ENCODE measurements at regions not wholly inside any gene's neighbourhood (a gene's known extent, or its start where the extent isn't known, plus 50 kb on each side); places are given as distances from the start of the nearest gene placed in this dataset.
A peak's percentile ranks its signal among the peaks of the same experiment; 100 is the strongest.

DNA sequence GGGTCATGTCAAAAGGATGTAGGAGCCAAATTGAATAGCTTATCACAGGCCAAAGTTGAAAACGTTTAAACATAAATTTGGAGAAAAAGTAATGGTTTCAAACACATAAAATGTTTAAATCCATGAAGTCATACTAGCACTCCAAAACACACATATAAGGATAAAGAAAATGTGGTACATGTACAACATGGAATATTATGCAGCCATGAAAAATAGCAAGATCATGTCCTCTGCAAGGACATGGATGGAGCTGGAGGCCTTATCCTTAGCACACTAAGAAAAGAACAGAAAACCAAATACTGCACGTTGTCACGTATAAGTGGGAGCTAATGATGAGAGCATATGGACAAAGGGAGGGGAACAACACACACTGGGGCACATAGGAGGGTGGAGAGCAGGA lies 911.7 kb upstream of the PCDH20 start:
- TF ChIP-seq, protein P1, sequence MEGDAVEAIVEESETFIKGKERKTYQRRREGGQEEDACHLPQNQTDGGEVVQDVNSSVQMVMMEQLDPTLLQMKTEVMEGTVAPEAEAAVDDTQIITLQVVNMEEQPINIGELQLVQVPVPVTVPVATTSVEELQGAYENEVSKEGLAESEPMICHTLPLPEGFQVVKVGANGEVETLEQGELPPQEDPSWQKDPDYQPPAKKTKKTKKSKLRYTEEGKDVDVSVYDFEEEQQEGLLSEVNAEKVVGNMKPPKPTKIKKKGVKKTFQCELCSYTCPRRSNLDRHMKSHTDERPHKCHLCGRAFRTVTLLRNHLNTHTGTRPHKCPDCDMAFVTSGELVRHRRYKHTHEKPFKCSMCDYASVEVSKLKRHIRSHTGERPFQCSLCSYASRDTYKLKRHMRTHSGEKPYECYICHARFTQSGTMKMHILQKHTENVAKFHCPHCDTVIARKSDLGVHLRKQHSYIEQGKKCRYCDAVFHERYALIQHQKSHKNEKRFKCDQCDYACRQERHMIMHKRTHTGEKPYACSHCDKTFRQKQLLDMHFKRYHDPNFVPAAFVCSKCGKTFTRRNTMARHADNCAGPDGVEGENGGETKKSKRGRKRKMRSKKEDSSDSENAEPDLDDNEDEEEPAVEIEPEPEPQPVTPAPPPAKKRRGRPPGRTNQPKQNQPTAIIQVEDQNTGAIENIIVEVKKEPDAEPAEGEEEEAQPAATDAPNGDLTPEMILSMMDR (IDR thresholded peaks at IDR 0.05), result no peak
- TF ChIP-seq EP300 (IDR thresholded peaks at IDR 0.05) (no peak), POLR2A (IDR thresholded peaks at IDR 0.05) (no peak), POLR2AphosphoS5 (IDR thresholded peaks at IDR 0.05) (no peak)
- DNase-seq (ENCODE audit: low spot score in 2 of 2), result no peak
- H3K4me1 ChIP-seq, result no peaks in the 10 kb centered on the region
- no peaks in the 10 kb centered on the region for H3K9me3 ChIP-seq
- no peaks in the 10 kb centered on the region for H3K27me3 ChIP-seq
- 93% methylated on average over 3 of the region's 3 CpGs for WGBS
- no peaks in the 10 kb centered on the region for H3K36me3 ChIP-seq
- no peak overlapping the region for H3K4me3 ChIP-seq
- no peak overlapping the region for H3K27ac ChIP-seq

DNA sequence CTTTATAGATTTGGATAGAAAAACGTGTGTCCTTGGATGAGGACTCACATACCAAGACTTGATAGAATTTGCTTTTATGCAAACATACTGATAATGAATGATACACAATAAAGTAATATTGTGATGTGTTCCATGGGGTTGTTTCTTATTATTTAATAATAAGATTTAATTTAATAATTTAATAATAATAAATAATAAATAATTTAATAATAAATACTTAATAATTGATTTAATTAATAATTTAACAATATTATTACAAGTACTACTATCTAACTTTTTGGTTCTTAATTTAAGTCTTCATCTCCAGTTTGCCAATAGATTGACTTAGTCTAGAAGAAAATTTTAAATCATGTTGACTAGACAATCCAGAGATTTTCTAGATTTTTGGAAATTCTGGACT lies 909.2 kb upstream of the PCDH20 start:
- DNase-seq (ENCODE audit: low spot score in 2 of 2), result no peak
- Histone ChIP-seq H3K4me1 (no peaks in the 10 kb centered on the region), H3K36me3 (no peaks in the 10 kb centered on the region), H3K4me3 (no peak overlapping the region), H3K27ac (no peak overlapping the region), H3K27me3 (no peaks in the 10 kb centered on the region), H3K9me3 (no peaks in the 10 kb centered on the region)
- WGBS, result 35% methylated on average over 1 of the region's 1 CpG
- TF ChIP-seq POLR2AphosphoS5 (IDR thresholded peaks at IDR 0.05), result no peak
- TF ChIP-seq POLR2A (IDR thresholded peaks at IDR 0.05), result no peak
- no peak for TF ChIP-seq EP300 (IDR thresholded peaks at IDR 0.05)
- TF ChIP-seq, protein P1 (IDR thresholded peaks at IDR 0.05), result no peak

DNA sequence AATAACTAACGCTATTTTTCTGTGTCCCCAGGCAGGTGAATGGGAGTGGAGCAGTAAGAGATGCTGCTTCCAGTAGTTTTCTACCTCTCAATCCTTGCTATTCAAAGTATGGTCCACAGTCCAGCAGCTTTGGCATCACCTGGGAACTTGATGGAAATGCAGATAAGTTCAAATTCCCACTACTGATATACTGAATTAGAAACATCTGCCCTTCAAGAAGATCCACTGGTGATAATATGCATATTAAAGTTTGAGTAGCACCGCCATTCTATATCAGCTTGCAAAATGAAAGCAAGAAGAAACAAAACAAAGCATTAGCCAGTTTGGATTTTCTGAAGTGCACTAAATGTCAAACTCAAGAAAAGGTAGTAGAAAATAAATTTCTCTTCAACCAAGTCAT lies 906.2 kb upstream of the PCDH20 start:
- Histone ChIP-seq H3K27me3 (no peaks in the 10 kb centered on the region), H3K27ac (no peak overlapping the region), H3K9me3 (no peaks in the 10 kb centered on the region), H3K4me3 (no peak overlapping the region), H3K4me1 (no peaks in the 10 kb centered on the region), H3K36me3 (no peaks in the 10 kb centered on the region)
- 72% methylated on average over 2 of the region's 2 CpGs for WGBS
- DNase-seq (ENCODE audit: low spot score in 2 of 2), result no peak
- no peak for TF ChIP-seq EP300 (IDR thresholded peaks at IDR 0.05)
- TF ChIP-seq, protein P1 (IDR thresholded peaks at IDR 0.05), result no peak
- no peak for TF ChIP-seq POLR2A (IDR thresholded peaks at IDR 0.05)
- TF ChIP-seq POLR2AphosphoS5 (IDR thresholded peaks at IDR 0.05), result no peak

DNA sequence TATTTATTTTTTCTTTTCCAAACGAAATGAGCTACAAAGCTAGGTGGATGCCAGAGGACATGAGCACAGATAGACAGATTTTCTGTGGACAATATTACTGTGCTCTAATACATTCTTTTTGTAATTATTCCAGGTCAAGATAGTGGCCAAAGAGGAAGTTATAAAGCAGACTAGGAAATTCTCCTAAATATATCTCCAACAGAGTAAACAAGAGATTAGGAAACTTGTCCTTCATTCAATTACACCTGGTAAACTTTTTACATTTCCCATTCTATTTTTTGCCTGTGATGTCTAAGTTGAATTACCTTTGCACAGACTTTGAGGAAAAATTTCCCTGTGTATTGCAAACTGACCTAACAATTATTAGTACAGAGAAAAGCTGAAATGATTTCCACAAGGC lies 905.5 kb upstream of the PCDH20 start:
- H3K27ac ChIP-seq, result no peak overlapping the region
- H3K4me3 ChIP-seq, result no peak overlapping the region
- H3K36me3 ChIP-seq, result no peaks in the 10 kb centered on the region
- DNase-seq (ENCODE audit: low spot score in 2 of 2), result no peak
- no peaks in the 10 kb centered on the region for H3K9me3 ChIP-seq
- H3K4me1 ChIP-seq, result no peaks in the 10 kb centered on the region
- H3K27me3 ChIP-seq, result no peaks in the 10 kb centered on the region
- WGBS, result 8% methylated on average over 1 of the region's 1 CpG
- TF ChIP-seq, protein P1 (IDR thresholded peaks at IDR 0.05), result no peak
- TF ChIP-seq POLR2AphosphoS5 (IDR thresholded peaks at IDR 0.05) (no peak), EP300 (IDR thresholded peaks at IDR 0.05) (no peak), POLR2A (IDR thresholded peaks at IDR 0.05) (no peak)

DNA sequence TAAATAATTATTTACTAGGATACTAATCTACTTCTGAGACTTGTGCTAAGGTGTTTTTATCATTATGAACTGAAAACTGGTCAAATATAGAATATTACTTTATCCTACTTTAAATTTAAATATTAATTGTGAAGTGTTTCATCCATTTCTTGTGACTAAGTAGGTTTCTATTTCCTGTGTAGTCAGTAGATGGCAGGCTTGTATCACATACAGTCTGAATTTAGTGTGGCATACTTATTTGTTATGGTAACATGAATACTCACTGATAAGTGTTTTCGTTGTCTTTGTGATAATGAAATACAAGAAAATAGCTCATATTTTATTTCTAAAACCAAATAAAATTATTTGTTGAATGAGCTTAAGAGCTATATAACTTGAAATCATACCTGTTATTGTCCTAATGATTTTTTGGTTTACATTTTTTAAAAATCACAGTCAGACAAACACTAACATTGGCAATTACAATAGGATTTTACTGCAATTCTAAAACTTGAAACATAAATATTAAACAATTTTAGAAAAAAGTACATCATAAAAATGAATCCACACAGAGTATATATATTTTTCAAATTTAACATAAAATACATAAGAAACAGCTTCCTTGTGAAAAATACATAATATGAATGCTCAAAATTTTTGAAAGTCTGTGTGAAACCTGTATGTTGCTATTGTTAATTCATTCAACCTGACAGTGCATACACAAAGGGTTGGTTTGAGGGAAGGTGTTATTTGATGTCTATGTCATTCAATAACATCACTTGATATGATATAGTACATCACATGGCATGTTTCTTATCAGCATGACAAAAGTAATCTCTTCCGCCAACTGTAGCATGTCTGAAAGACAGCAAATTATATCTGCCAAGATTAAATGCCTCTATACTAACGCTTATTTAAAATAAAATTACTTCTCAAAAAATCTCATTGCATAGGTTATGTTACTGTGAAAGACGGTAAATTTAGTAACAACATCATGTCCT lies 904.8 kb upstream of the PCDH20 start:
- Histone ChIP-seq H3K27ac (no peak overlapping the region), H3K4me1 (no peaks in the 10 kb centered on the region), H3K36me3 (no peaks in the 10 kb centered on the region), H3K4me3 (no peak overlapping the region), H3K9me3 (no peaks in the 10 kb centered on the region), H3K27me3 (no peaks in the 10 kb centered on the region)
- no peak for DNase-seq (ENCODE audit: low spot score in 2 of 2)
- 41% methylated on average over 4 of the region's 4 CpGs for WGBS
- TF ChIP-seq, protein P1 (IDR thresholded peaks at IDR 0.05), result peak in 1 of 2 donors; percentile 24
- TF ChIP-seq POLR2A (IDR thresholded peaks at IDR 0.05), result no peak

All from suprapubic skin (tissue), 4 donors.